Karpas-422 (cell line): ENCODE measurements at regions not wholly inside any gene's neighbourhood (a gene's known extent, or its start where the extent isn't known, plus 50 kb on each side); places are given as distances from the start of the nearest gene placed in this dataset.
"Not testable (repeated sequence)": the region's sequence is repeated elsewhere in the genome, so short reads cannot be mapped to it uniquely, and the experiment has no call there.

ENCODE experiments used
- DNase-seq: peaks from one replicate; pipeline ENCODE4 v3.0.0-alpha.2; 2015
- H2AFZ ChIP-seq: fragments of 200-600 bp; sonication (generic); 2 replicates; pipeline ENCODE4 v1.6.1; 2014; ENCODE audit warnings: antibody characterized with exemption, low read length, mixed read lengths
- H3K27ac ChIP-seq: fragments of 200-600 bp; sonication (generic); 2 replicates; pipeline ENCODE4 v1.5.1; 2014; ENCODE audit warnings: mild to moderate bottlenecking, low read length, moderate library complexity
- H3K27me3 ChIP-seq: fragments of 200-600 bp; sonication (generic); 2 replicates; pipeline ENCODE4 v1.6.1; 2014; ENCODE audit warnings: low read length, mixed read lengths
- H3K36me3 ChIP-seq: fragments of 200-600 bp; sonication (generic); 2 replicates; pipeline ENCODE4 v1.6.1; 2014; ENCODE audit warnings: low read length, mixed read lengths; ENCODE audit not compliant: insufficient read depth
- H3K4me1 ChIP-seq: fragments of 200-600 bp; sonication (generic); 2 replicates; pipeline ENCODE4 v1.6.1; 2014; ENCODE audit warnings: mild to moderate bottlenecking, low read length, mixed read lengths
- H3K4me2 ChIP-seq: fragments of 200-600 bp; sonication (generic); 2 replicates; pipeline ENCODE4 v1.6.1; 2014; ENCODE audit warnings: low read length, low read depth, mild to moderate bottlenecking; ENCODE audit not compliant: poor library complexity, severe bottlenecking
- H3K4me3 ChIP-seq: fragments of 200-600 bp; sonication (generic); 2 replicates; pipeline ENCODE4 v1.5.1; 2014; ENCODE audit warnings: mild to moderate bottlenecking, antibody characterized with exemption, low read length, mixed read lengths
- H3K79me2 ChIP-seq: fragments of 200-600 bp; sonication (generic); 2 replicates; pipeline ENCODE4 v1.6.1; 2014; ENCODE audit warnings: mild to moderate bottlenecking, low read length, mixed read lengths
- H3K9ac ChIP-seq: fragments of 200-600 bp; sonication (generic); 2 replicates; pipeline ENCODE4 v1.6.0; 2014; ENCODE audit warnings: low read length
- H3K9me2 ChIP-seq: fragments of 200-600 bp; sonication (generic), shearing (Covaris generic); replicated peaks from 2 replicates; pipeline ENCODE4 v1.6.0; 2014; ENCODE audit warnings: mild to moderate bottlenecking, low read length, moderate library complexity; ENCODE audit not compliant: insufficient read depth
- H3K9me3 ChIP-seq: fragments of 300-700, 200-600 bp; sonication (generic); 2 replicates; pipeline ENCODE4 v1.6.1; 2014; ENCODE audit warnings: low read length, mixed read lengths
- H4K20me1 ChIP-seq: fragments of 200-600 bp; sonication (generic); 2 replicates; pipeline ENCODE4 v1.6.1; 2014; ENCODE audit warnings: mild to moderate bottlenecking, antibody characterized with exemption, low read length, low read depth; ENCODE audit not compliant: insufficient read depth

GRCh38 chr12:61574339-61574738 is 685.9 kb upstream of the USP15 start:
- H3K9me2 ChIP-seq: no peaks in the 10 kb centered on the region
- no peaks in the 10 kb centered on the region for H3K9me3 ChIP-seq
- H3K27ac ChIP-seq: no peak overlapping the region
- H4K20me1 ChIP-seq: no peaks in the 10 kb centered on the region
- no peak overlapping the region for H3K4me2 ChIP-seq
- no peak for DNase-seq
- H2AFZ ChIP-seq: no peak overlapping the region
- no peaks in the 10 kb centered on the region for H3K36me3 ChIP-seq
- H3K27me3 ChIP-seq: no peaks in the 10 kb centered on the region
- H3K4me3 ChIP-seq: no peak overlapping the region
- no peak overlapping the region for H3K9ac ChIP-seq
- H3K4me1 ChIP-seq: no peaks in the 10 kb centered on the region
- no peaks in the 10 kb centered on the region for H3K79me2 ChIP-seq

- Histone ChIP-seq H3K4me3 (no peak overlapping the region), H2AFZ (no peak overlapping the region), H3K79me2 (no peaks in the 10 kb centered on the region), H3K4me2 (no peak overlapping the region), H3K9me2 (no peaks in the 10 kb centered on the region), H3K4me1 (no peaks in the 10 kb centered on the region), H3K27ac (no peak overlapping the region), H3K36me3 (no peaks in the 10 kb centered on the region), H3K9me3 (no peaks in the 10 kb centered on the region), H4K20me1 (no peaks in the 10 kb centered on the region), H3K9ac (no peak overlapping the region), H3K27me3 (no peaks in the 10 kb centered on the region)
- no peak for DNase-seq
Measured at GRCh38 chr12:61584943-61585342, 675.3 kb upstream of the USP15 start.

- H3K9me3 ChIP-seq, H3K79me2 ChIP-seq, H3K4me3 ChIP-seq, H3K4me1 ChIP-seq, H3K4me2 ChIP-seq, H3K9ac ChIP-seq, H3K9me2 ChIP-seq, H2AFZ ChIP-seq, H3K27ac ChIP-seq, H4K20me1 ChIP-seq, H3K36me3 ChIP-seq, H3K27me3 ChIP-seq: not testable (repeated sequence)
- DNase-seq: peak; percentile 49
Measured at GRCh38 chr12:61590864-61591263, 669.3 kb upstream of the USP15 start.

GRCh38 chr12:61610143-61610542 is 650.1 kb upstream of the USP15 start:
- Histone ChIP-seq H3K4me2 (no peak overlapping the region), H3K36me3 (no peaks in the 10 kb centered on the region), H3K9me2 (no peaks in the 10 kb centered on the region), H4K20me1 (no peaks in the 10 kb centered on the region), H3K9me3 (peaks cover 15% of the 10 kb centered on the region; the same call in 1 of the 2 replicates), H3K27ac (no peak overlapping the region), H3K9ac (no peak overlapping the region), H3K4me3 (no peak overlapping the region), H3K79me2 (no peaks in the 10 kb centered on the region), H2AFZ (no peak overlapping the region), H3K4me1 (no peaks in the 10 kb centered on the region), H3K27me3 (no peaks in the 10 kb centered on the region)
- no peak for DNase-seq

- Histone ChIP-seq H3K4me1 (no peaks in the 10 kb centered on the region), H3K79me2 (no peaks in the 10 kb centered on the region), H4K20me1 (no peaks in the 10 kb centered on the region), H3K27me3 (no peaks in the 10 kb centered on the region), H3K27ac (no peak overlapping the region), H3K9me2 (no peaks in the 10 kb centered on the region), H3K9me3 (peaks cover 3% of the 10 kb centered on the region; the same call in 1 of the 2 replicates), H3K9ac (no peak overlapping the region), H3K4me3 (no peak overlapping the region), H3K4me2 (no peak overlapping the region), H2AFZ (no peak overlapping the region), H3K36me3 (no peaks in the 10 kb centered on the region)
- no peak for DNase-seq
Measured at GRCh38 chr12:61629702-61630101, 630.5 kb upstream of the USP15 start.

GRCh38 chr12:61646639-61647038 is 613.6 kb upstream of the USP15 start:
- Histone ChIP-seq H3K79me2 (no peaks in the 10 kb centered on the region), H2AFZ (no peak overlapping the region), H3K27ac (no peak overlapping the region), H3K9me2 (no peaks in the 10 kb centered on the region), H3K27me3 (no peaks in the 10 kb centered on the region), H3K9me3 (peaks cover 11% of the 10 kb centered on the region; the same call in 1 of the 2 replicates), H3K9ac (no peak overlapping the region), H3K4me1 (no peaks in the 10 kb centered on the region), H4K20me1 (no peaks in the 10 kb centered on the region), H3K36me3 (no peaks in the 10 kb centered on the region), H3K4me2 (no peak overlapping the region), H3K4me3 (no peak overlapping the region)
- DNase-seq: no peak

GRCh38 chr12:61647566-61647965 is 612.6 kb upstream of the USP15 start:
- DNase-seq: no peak
- H3K27ac ChIP-seq: no peak overlapping the region
- H4K20me1 ChIP-seq: no peaks in the 10 kb centered on the region
- H3K4me3 ChIP-seq: no peak overlapping the region
- H3K9me3 ChIP-seq: peaks cover 6% of the 10 kb centered on the region; the same call in 1 of the 2 replicates
- H3K79me2 ChIP-seq: no peaks in the 10 kb centered on the region
- H3K9me2 ChIP-seq: no peaks in the 10 kb centered on the region
- H3K9ac ChIP-seq: no peak overlapping the region
- H3K36me3 ChIP-seq: no peaks in the 10 kb centered on the region
- no peaks in the 10 kb centered on the region for H3K27me3 ChIP-seq
- no peak overlapping the region for H2AFZ ChIP-seq
- no peaks in the 10 kb centered on the region for H3K4me1 ChIP-seq
- H3K4me2 ChIP-seq: no peak overlapping the region

- no peaks in the 10 kb centered on the region for H3K9me2 ChIP-seq
- no peak overlapping the region for H3K4me3 ChIP-seq
- no peaks in the 10 kb centered on the region for H3K9me3 ChIP-seq
- no peaks in the 10 kb centered on the region for H3K27me3 ChIP-seq
- H3K27ac ChIP-seq: no peak overlapping the region
- no peaks in the 10 kb centered on the region for H3K36me3 ChIP-seq
- H4K20me1 ChIP-seq: no peaks in the 10 kb centered on the region
- H3K4me2 ChIP-seq: no peak overlapping the region
- H3K9ac ChIP-seq: no peak overlapping the region
- no peak for DNase-seq
- no peaks in the 10 kb centered on the region for H3K4me1 ChIP-seq
- H3K79me2 ChIP-seq: no peaks in the 10 kb centered on the region
- H2AFZ ChIP-seq: no peak overlapping the region
Measured at GRCh38 chr12:61652265-61652664, 607.9 kb upstream of the USP15 start.

GRCh38 chr12:61654698-61655097 is 605.5 kb upstream of the USP15 start:
- H3K4me1 ChIP-seq: no peaks in the 10 kb centered on the region
- no peaks in the 10 kb centered on the region for H4K20me1 ChIP-seq
- H3K27ac ChIP-seq: no peak overlapping the region
- H3K27me3 ChIP-seq: no peaks in the 10 kb centered on the region
- H3K4me2 ChIP-seq: no peak overlapping the region
- no peak overlapping the region for H3K4me3 ChIP-seq
- H3K9me2 ChIP-seq: no peaks in the 10 kb centered on the region
- DNase-seq: no peak
- H3K9ac ChIP-seq: no peak overlapping the region
- no peaks in the 10 kb centered on the region for H3K36me3 ChIP-seq
- no peaks in the 10 kb centered on the region for H3K79me2 ChIP-seq
- H3K9me3 ChIP-seq: no peaks in the 10 kb centered on the region
- no peak overlapping the region for H2AFZ ChIP-seq
